B cell (primary cell): ENCODE measurements at regions not wholly inside any gene's neighbourhood (a gene's known extent, or its start where the extent isn't known, plus 50 kb on each side); places are given as distances from the start of the nearest gene placed in this dataset.

ENCODE experiments used
- CTCF ChIP-seq: fragments of 200-600 bp; IDR thresholded peaks from one replicate; pipeline ENCODE4 v1.8.0; 2022; ENCODE audit warnings: antibody characterized with exemption, mild to moderate bottlenecking
- EZH2 ChIP-seq: IDR thresholded peaks from 2 replicates; pipeline ENCODE4 v1.6.1; 2012; ENCODE audit warnings: borderline replicate concordance, low read depth, mild to moderate bottlenecking, moderate library complexity, low read length; ENCODE audit not compliant: insufficient read depth, poor library complexity, severe bottlenecking

- TF ChIP-seq CTCF (no peak), EZH2 (no peak)
These were observed 148.3 kb upstream of the PACRGL start for GRCh38 chr4:20552004-20552403.
